HAP-1 (cell line): ENCODE measurements at regions not wholly inside any gene's neighbourhood (a gene's known extent, or its start where the extent isn't known, plus 50 kb on each side); places are given as distances from the start of the nearest gene placed in this dataset.

Experiments
- DNase-seq, 2 experiments: peaks; one replicate each; pipeline ENCODE4 v3.0.0-alpha.2; 2016 to 2020; ENCODE audit warnings: low spot score in 2 of 2
- H3K27me3 ChIP-seq: fragments of 250-450 bp; sonication (Bioruptor Pico); 2 replicates; pipeline ENCODE4 v1.5.1; 2020; ENCODE audit warnings: low read depth, mild to moderate bottlenecking, moderate library complexity
- H3K36me3 ChIP-seq: fragments of 250-450 bp; sonication (Bioruptor Pico); replicated peaks from 2 replicates; pipeline ENCODE4 v1.5.1; 2020; ENCODE audit warnings: mild to moderate bottlenecking
- H3K4me1 ChIP-seq: fragments of 250-450 bp; sonication (Bioruptor Pico); 2 replicates; pipeline ENCODE4 v1.5.1; 2020; ENCODE audit warnings: mild to moderate bottlenecking
- H3K4me3 ChIP-seq: fragments of 250-450 bp; sonication (Bioruptor Pico); 2 replicates; pipeline ENCODE4 v1.5.1; 2020; ENCODE audit warnings: mild to moderate bottlenecking, moderate library complexity
- H3K9me3 ChIP-seq: fragments of 250-450 bp; sonication (Bioruptor Pico); 2 replicates; pipeline ENCODE4 v1.5.1; 2020; ENCODE audit warnings: mild to moderate bottlenecking, moderate library complexity
- in situ Hi-C: fragments of 300-500 bp; cut with MboI; formaldehyde crosslinking; loops from 3 replicates; pipeline ENCODE4 v1.14.3; 2020; ENCODE audit warnings: low sequenced_read_pairs, inconsistent platforms, mixed read lengths

DNA sequence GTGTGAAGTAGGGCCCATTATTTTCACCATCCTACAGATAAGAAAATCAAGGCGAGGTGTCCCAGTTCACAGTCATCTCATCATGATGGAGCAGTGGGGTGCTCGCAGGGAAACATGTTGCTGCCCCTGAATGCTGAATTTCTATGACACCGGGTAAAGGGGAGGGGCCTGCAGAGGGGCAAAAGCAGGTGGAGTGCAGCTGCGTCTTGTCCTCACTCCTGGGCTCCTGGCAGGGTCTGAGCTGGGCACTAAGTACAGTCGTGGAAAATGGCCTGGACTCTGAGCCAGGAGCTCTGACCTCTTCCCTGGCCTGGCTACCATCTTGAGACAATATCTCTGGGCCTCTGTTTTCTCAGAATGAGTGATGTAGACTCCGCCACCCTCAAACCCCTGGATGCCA is 253.1 kb upstream of the PITRM1 start:
- H3K9me3 ChIP-seq: no peaks in the 10 kb centered on the region
- in situ Hi-C loops: no loop called here
- H3K27me3 ChIP-seq: no peaks in the 10 kb centered on the region
- DNase-seq: no peak
- no peak overlapping the region for H3K4me3 ChIP-seq
- H3K36me3 ChIP-seq: no peaks in the 10 kb centered on the region
- no peaks in the 10 kb centered on the region for H3K4me1 ChIP-seq

DNA sequence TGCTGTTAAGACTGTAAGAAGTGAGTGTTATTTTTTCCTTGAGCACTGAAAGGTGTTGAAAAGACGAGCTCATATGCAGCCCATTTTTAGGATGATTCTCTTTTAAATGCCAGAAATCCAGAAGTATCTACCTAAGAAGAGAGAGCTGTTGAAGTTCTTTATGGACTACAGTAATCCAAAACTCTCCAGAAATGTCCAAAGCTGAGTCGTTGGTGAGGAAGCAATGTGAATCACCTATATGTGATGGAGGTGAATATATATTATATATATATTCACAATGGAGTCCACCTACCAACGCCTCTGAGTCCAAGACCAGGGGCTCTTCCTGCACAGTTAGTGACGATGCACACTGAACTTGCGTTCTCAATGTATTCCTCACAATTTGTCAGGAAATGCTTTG is 252.7 kb upstream of the PITRM1 start:
- H3K4me1 ChIP-seq: no peaks in the 10 kb centered on the region
- no peak for DNase-seq
- H3K4me3 ChIP-seq: no peak overlapping the region
- in situ Hi-C loops: no loop called here
- no peaks in the 10 kb centered on the region for H3K27me3 ChIP-seq
- no peaks in the 10 kb centered on the region for H3K36me3 ChIP-seq
- H3K9me3 ChIP-seq: no peaks in the 10 kb centered on the region

DNA sequence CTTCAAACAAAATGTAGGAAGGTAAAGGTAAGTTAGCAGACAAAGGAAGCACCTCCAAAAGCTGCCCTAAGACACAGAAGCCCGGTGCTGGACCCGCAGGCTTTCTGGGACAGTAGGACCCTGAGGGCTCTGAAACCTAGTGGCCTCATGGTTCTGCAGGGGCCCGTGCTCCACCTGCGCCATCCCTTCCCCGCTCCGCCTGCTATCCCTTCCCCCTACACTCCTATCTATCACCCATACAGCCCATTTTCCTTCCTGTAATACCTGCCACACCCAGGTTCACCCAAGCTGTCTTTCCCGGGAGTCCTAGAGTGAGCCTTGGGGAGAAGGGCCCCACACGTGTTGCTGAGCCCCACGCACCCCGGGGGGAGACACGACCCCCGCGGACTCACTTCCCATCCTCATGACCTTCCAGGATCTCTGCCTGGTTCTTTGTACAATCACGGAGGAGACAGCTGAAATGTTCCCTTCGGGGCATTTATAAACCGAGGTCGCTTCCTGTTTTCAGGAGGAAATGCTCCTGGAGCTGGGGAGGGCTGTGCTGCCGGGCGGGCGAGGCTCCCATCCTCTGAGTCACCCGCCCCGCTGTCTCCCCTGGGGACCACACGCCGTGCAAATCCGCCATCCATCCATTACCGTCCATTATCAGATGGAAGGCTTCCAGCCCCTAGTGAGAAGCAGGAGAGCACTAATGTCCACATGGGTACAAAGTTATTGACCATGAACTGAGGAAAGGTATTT is 251.7 kb upstream of the PITRM1 start:
- no peak for DNase-seq

DNA sequence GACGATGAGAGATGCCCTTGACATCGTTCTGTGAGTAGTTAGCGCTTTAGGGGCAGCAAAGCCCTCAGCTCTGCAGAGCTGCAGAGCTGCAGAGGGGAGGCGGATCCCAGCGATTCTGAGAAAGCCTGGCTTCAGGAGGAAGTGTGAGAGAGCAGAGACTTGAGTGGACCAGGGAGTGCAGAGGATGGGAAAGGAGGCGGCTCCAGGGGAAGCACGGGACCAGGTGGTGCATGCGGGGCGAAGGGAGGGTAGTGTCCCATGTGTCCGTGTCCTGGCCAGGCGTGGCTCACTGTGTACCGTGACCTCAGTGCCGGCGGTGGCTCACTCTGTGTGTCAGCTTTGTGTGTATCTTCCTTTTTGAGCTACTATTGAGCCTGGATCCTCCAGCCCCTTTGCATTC is 250.8 kb upstream of the PITRM1 start:
- in situ Hi-C loops: no loop called here
- no peaks in the 10 kb centered on the region for H3K27me3 ChIP-seq

More for the DNA sequence above, 251.7 kb upstream of the PITRM1 start:
- in situ Hi-C loops: no loop called here
- no peaks in the 10 kb centered on the region for H3K4me1 ChIP-seq
- no peaks in the 10 kb centered on the region for H3K9me3 ChIP-seq
- H3K4me3 ChIP-seq: no peak overlapping the region
- no peaks in the 10 kb centered on the region for H3K27me3 ChIP-seq
- no peaks in the 10 kb centered on the region for H3K36me3 ChIP-seq

DNA sequence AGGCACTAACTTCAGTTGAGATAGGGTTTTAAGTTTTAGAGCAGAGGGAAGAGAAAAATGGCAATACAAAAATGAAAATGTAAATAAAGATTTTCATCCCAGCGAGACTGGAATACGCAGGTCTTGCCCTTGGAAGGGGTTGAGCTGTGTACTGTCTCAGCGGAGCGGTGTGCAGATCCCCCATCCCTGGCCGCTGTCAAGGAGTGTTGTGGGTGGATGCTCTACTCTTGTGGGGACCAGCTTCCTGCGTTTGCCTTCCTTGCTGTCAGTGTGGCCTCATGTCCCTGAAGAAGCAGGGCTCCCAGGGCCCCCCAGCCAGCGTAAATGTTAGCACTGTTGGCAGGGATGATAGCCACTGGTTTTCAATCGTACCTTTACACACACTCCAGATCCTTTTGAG is 249.7 kb upstream of the PITRM1 start:
- H3K4me3 ChIP-seq: no peak overlapping the region
- H3K4me1 ChIP-seq: no peaks in the 10 kb centered on the region
- no peaks in the 10 kb centered on the region for H3K9me3 ChIP-seq
- no peaks in the 10 kb centered on the region for H3K36me3 ChIP-seq
- no peaks in the 10 kb centered on the region for H3K27me3 ChIP-seq
- DNase-seq: no peak
- in situ Hi-C loops: no loop called here

More for the DNA sequence above, 250.8 kb upstream of the PITRM1 start:
- H3K36me3 ChIP-seq: no peaks in the 10 kb centered on the region
- no peak overlapping the region for H3K4me3 ChIP-seq
- H3K4me1 ChIP-seq: no peaks in the 10 kb centered on the region
- no peak for DNase-seq
- H3K9me3 ChIP-seq: no peaks in the 10 kb centered on the region

DNA sequence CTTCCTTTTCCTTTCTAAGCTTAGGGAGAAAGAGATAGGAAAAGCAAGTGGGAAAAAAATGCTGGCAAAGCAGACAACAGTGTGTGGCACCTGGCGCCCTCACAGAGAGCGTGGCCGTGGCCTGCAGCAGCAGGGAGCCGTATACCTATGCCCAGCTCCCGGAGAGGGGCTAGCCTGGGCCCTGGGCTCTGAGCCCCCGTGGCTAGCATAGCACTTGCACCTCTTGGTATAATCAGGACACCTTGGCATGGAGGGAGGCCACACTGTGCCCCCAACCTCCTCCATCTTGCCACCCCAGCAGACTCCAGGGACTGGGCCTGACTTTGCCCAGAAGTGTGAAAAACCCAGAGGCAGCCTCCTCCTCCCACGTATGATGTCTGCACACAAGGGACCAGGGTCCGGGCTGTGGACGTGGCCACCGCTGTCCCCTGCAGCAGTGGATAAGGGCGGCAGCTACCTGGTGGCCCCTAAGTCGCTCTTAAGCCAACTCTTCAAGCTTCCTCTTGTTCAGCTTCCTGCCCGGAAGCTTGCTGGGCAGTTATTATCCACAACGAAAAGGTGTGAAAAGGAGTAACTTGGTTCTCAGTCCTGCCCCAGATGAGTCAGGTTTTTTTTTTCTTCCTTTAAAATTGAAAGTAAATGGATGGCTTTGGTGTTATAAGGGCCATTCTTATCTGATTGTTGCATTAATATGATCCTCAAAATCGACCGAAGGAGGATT is 249.1 kb upstream of the PITRM1 start:
- in situ Hi-C loops: no loop called here
- H3K4me1 ChIP-seq: no peaks in the 10 kb centered on the region

DNA sequence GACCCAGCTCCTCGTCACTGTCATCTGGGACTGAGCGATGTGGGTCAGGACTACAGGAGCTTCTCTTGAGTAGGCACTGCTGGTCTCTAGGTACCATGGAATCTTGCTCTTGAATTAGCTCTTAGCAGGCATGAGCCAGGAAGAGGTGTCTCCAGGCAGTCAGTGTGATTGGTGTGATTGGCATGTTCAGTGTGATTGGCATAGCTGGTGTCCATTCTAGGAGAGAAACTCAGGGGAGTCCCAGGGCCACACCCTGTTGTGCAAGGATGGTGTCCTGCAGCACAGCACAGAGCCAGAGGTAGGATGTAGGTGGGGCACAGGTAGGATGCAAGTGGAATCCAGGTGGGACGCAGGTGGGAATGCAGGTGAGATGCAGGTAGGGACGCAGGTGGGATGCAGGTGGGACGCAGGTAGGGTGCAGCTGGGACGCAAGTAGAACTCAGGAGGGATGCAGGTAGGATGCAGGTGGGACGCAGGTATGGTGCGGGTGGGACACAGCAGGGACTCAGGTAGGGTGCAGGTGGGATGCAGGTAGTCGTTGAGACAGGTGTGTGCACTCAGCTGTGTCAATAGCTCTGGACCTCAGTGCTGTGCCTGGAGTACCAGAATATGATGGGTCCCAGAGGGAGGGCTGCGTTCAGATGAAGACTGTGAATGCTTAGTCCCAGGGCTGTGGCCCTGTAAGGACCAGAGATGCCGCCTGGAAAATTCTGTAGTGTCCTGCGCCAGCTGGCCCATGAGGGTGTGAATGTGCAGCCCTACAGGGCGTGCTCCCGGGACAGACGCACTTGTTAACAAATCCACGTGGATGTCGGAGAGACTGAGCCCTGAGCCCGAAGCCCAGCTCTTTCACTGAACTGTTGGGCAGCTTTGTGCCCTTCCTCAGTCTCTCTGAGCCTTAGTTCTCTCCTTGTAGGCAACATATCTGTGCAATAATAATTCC is 248.2 kb upstream of the PITRM1 start:
- Histone ChIP-seq H3K36me3 (no peaks in the 10 kb centered on the region), H3K9me3 (no peaks in the 10 kb centered on the region), H3K4me1 (no peaks in the 10 kb centered on the region), H3K27me3 (no peaks in the 10 kb centered on the region), H3K4me3 (no peak overlapping the region)
- in situ Hi-C loops: no loop called here
- no peak for DNase-seq

More for the DNA sequence above, 249.1 kb upstream of the PITRM1 start:
- no peak for DNase-seq
- Histone ChIP-seq H3K27me3 (no peaks in the 10 kb centered on the region), H3K4me3 (no peak overlapping the region), H3K36me3 (no peaks in the 10 kb centered on the region), H3K9me3 (no peaks in the 10 kb centered on the region)

DNA sequence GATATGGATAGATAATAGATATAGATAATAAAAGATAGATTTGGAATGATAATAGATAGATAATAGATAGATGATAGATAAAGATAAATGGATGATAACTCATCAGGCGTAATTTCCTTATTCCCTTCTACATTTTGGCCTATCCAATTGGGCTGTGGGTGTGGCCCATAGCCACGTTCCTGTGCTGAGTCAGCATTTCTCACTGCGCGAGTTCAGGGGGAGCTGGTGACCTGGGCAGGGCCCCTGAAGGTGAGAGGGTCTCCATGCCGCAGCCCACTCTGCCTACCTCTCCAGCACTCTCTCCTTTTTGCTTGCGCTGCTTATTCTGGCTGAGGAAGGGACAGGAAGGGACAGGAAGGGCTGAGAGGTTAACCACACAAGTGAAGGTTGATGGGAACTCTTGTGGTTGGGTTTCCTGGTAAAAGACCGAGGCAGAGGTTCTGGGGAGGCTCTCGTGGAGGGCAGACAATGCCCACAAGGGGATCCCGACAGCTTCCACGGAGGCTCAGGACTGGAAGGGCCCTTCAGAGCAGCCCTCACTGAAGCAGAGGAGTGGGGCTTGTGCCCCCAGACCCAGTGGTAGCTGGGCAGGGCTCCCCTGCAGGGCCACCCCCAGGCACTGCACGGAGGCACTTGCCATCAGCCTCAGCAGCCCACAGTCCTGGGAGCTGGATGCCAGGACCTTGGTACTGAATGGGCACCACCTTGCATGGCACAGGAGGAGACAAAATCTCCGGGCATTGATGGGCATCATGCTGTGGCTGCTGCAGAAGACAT is 247.3 kb upstream of the PITRM1 start:
- no peaks in the 10 kb centered on the region for H3K4me1 ChIP-seq
- in situ Hi-C loops: no loop called here
- no peaks in the 10 kb centered on the region for H3K27me3 ChIP-seq
- H3K36me3 ChIP-seq: no peaks in the 10 kb centered on the region
- no peak overlapping the region for H3K4me3 ChIP-seq
- no peaks in the 10 kb centered on the region for H3K9me3 ChIP-seq
- no peak for DNase-seq

DNA sequence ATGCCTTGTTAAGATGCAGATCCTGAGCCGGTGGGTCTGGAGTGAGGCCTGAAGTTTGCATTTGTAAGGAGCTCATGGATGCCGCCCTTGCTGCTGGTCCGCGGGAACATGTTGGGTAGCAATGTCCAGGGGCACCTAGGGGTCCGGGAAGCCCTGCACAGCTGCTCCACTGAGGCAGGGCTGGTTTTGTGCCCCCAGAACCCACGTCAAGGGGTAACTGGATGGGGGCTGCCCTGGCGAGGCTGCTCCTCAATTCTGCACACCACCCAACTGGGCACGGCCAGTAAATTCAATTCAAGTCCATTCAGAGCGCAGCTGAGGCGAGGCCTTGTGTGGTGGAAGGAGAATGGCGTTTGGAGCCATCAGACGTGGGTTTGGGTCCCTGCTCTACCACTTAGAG is 246.3 kb upstream of the PITRM1 start:
- Histone ChIP-seq H3K27me3 (no peaks in the 10 kb centered on the region), H3K4me1 (no peaks in the 10 kb centered on the region), H3K36me3 (no peaks in the 10 kb centered on the region), H3K4me3 (no peak overlapping the region), H3K9me3 (no peaks in the 10 kb centered on the region)
- in situ Hi-C loops: no loop called here
- DNase-seq: no peak

DNA sequence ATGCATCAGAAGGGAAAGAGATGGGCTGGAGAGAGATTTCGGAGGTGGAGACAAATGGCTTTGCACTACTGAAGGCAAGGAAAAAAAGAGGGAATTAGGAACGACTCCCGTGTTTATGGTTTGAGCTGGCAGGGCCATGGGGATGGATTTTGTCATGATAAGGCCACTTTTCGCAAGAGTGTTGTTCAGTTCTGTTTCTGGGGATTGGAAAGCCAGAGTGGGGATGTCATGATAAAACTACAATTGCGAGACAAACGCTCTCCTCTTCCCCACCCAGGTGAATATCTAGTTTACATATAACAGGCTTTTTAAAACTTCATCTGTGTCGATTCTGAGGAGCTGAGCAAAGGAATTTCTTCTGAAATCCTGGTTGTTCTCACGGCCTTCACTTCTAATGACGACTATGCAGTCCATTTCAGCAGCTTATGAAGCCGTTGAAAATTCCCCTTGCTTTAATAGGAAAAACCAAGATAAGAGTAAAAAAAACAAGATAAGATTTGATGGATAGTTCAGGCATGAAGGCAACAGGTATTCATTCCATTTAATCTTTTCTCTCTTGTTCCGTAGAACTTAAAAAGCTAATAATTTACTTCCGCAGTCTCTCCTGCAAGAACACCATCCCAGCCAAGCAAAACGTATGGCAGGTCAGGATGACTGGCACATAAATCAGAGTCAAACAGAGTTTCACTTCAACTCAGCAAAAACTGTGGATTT is 245.6 kb upstream of the PITRM1 start:
- Histone ChIP-seq H3K4me3 (no peak overlapping the region), H3K4me1 (no peaks in the 10 kb centered on the region), H3K36me3 (no peaks in the 10 kb centered on the region), H3K9me3 (no peaks in the 10 kb centered on the region), H3K27me3 (no peaks in the 10 kb centered on the region)
- DNase-seq: no peak
- in situ Hi-C loops: no loop called here

DNA sequence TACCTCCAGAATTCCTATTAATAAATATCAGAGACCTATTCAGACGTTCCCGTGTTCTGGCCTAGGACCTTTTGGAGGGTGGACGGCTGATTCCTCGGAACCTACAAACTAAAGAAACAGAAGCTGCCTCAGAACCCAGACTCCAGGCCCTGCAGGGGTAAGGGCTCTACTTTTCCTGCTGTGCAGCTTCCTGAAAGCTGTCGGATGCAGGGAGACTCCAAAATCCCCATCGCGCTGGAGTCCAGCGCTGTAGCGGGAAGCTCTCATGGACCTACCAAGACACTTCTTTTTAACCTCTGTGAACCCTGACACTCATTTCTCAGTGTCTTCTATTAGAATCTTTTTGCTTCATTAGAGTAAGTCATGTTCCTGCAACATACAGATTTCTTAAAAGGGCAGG is 244.5 kb upstream of the PITRM1 start:
- in situ Hi-C loops: no loop called here
- no peak for DNase-seq
- H3K36me3 ChIP-seq: no peaks in the 10 kb centered on the region
- no peaks in the 10 kb centered on the region for H3K4me1 ChIP-seq
- no peaks in the 10 kb centered on the region for H3K27me3 ChIP-seq
- no peak overlapping the region for H3K4me3 ChIP-seq
- no peaks in the 10 kb centered on the region for H3K9me3 ChIP-seq

DNA sequence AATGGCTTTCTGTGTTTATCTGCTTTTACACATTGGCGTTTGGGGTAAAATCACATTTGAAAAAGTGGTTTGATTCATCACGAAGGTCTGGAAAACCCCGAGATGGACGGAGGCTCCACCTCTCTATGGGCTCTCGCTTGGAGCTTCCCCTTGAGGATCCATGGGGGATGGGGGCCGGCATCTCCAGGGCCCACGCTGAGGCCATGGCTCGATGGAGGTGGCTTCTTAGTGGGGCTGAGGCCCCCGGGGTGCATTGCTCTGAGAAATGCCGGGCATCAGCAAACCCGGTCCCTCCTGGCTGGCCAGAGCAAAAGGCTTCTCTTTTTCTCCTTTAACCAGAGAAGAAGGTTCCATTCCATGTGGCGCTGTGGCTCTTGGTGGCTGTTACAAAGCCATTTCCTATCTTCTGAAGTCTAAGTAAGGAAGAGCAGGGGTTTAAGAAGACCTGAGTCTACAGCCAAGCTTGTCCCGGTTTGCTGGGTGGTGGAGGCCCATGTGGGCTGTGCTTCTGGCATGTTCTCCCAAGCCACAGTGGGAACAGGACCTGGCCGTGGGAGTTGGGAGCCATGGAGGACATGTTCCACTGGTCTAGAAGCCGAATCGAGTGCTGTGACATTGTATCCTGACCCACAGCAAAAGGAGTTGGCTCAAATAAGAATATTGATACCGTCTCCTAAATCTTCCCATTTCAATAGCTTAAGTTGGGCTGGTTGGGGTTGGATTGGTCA is 243.5 kb upstream of the PITRM1 start:
- no peaks in the 10 kb centered on the region for H3K9me3 ChIP-seq
- no peaks in the 10 kb centered on the region for H3K4me1 ChIP-seq
- no peaks in the 10 kb centered on the region for H3K27me3 ChIP-seq
- no peak overlapping the region for H3K4me3 ChIP-seq
- H3K36me3 ChIP-seq: no peaks in the 10 kb centered on the region
- in situ Hi-C loops: no loop called here
- DNase-seq: no peak
